Epithelial cell of proximal tubule (primary cell): ENCODE measurements at regions not wholly inside any gene's neighbourhood (a gene's known extent, or its start where the extent isn't known, plus 50 kb on each side); places are given as distances from the start of the nearest gene placed in this dataset.

Experiments
- DNase-seq: peaks from one replicate; pipeline ENCODE4 v3.0.0-alpha.2; 2011; ENCODE audit warnings: low read depth
- H3K4me3 ChIP-seq: 2 replicates; pipeline ENCODE4 v1.5.1; 2011; ENCODE audit warnings: low read depth, mild to moderate bottlenecking, low read length
- TF ChIP-seq, protein P1 (sequence below): conservative IDR thresholded peaks from 2 replicates; pipeline ENCODE4 v1.5.1; 2012; ENCODE audit warnings: low read depth, mild to moderate bottlenecking, low read length

DNA sequence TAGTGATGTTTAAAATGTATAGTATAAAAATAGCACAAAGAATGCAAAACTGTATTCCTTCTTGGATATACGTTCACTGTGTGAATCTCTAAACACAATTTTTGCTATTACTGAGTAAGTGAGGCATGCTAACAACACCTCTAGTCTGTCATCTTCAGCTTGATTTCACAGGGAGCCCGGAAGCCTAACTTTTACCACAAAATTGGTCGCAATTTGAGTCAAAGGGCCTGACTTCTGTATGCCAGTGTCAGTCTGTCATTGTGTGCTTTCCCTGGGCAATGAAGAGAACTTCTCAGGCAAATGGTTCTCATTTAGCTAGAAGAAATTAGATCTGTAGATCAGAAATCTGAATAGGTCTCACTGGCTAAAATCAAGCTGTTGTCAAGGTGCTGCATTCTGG lies 1059.5 kb downstream of the FAM181B start:
- TF ChIP-seq, protein P1, sequence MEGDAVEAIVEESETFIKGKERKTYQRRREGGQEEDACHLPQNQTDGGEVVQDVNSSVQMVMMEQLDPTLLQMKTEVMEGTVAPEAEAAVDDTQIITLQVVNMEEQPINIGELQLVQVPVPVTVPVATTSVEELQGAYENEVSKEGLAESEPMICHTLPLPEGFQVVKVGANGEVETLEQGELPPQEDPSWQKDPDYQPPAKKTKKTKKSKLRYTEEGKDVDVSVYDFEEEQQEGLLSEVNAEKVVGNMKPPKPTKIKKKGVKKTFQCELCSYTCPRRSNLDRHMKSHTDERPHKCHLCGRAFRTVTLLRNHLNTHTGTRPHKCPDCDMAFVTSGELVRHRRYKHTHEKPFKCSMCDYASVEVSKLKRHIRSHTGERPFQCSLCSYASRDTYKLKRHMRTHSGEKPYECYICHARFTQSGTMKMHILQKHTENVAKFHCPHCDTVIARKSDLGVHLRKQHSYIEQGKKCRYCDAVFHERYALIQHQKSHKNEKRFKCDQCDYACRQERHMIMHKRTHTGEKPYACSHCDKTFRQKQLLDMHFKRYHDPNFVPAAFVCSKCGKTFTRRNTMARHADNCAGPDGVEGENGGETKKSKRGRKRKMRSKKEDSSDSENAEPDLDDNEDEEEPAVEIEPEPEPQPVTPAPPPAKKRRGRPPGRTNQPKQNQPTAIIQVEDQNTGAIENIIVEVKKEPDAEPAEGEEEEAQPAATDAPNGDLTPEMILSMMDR: no peak
- no peak for DNase-seq
- H3K4me3 ChIP-seq: no peak overlapping the region

DNA sequence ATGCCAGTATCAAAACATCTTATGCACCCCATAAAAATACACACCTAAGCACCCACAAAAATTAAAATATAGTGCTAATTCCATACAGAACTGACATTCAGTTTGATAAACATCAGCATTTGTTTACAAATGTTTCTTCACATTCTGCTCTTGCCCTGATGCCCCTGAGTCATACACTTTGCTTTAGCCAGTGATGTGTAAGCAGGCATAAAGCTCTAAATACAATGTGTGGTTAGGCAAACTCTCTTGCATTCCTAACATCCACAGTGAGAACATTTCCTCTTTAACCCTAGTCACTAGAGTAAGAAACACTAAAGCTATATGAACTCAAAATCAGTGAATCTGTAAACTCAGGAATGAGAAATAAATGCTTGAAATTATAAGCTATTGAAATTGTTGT lies 1060.7 kb downstream of the FAM181B start:
- DNase-seq: no peak
- no peak overlapping the region for H3K4me3 ChIP-seq
- TF ChIP-seq, protein P1: no peak

DNA sequence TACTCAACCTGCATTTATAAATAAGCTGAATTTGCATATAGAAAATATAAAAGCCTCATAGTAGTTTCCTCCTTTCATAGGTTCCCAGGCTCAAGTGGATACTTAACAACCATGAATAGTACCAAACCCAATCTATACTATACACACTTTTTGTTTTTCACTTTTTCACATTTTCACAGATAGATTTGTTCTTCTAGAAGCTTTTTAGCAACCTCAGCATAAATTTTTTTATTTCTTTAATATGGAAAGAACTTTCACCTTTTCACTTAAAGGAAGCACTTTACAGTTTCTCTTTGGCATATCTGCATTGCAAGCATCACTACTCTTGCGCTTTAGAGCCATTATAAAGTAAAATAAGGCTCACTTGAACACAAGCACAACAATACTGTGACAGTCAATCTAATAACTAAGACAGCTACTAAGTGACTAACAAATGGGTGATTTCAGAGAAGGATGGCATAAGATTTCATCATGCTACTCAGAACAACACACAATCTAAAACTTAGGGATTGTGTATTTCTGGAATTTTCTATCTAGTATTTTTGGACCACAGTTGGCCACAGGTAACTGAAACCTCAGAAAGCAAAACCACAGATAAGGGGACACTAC lies 1063.6 kb downstream of the FAM181B start:
- TF ChIP-seq, protein P1: no peak
- no peak for DNase-seq
- no peak overlapping the region for H3K4me3 ChIP-seq

DNA sequence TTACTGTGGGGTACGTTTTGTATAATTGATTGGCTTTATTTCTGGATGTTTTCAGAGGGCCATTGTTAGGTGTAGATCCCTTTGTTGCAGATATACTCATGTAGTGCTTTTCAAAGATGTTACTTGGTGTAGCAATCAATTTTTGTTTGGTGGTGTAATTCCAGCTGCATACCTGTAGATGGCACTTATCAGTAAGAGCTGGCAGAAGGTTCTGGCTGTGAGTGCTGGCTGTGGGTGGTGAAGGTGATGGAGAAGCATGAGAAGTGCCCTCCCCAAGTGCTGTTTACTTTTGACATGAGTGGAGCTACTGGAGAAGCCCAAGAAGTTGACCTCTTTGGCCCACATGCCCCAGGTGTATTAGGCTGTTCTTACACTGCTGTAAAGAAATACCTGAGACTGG lies 1074.9 kb downstream of the FAM181B start:
- H3K4me3 ChIP-seq: no peak overlapping the region
- TF ChIP-seq, protein P1: peak; percentile 71
- DNase-seq: no peak

DNA sequence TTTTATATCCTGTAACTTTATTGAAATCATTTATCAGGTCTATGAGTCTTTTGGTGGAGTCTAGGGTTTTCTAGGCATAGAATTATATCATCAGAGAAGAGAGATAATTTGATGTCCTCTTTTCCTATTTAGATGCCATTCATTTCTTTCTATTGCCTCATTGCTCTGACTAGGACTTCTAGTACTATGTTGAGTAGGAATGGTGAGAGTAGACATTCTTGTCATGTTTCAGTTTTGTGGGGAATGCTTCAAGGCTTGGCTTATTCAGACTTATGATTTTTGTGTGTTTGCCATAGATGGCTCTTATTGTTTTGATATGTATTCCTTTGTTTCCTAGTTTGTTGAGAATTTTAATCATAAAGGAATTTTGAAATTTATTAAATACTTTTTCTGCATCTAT lies 1078.3 kb downstream of the FAM181B start:
- no peak overlapping the region for H3K4me3 ChIP-seq
- DNase-seq: no peak
- TF ChIP-seq, protein P1: no peak

DNA sequence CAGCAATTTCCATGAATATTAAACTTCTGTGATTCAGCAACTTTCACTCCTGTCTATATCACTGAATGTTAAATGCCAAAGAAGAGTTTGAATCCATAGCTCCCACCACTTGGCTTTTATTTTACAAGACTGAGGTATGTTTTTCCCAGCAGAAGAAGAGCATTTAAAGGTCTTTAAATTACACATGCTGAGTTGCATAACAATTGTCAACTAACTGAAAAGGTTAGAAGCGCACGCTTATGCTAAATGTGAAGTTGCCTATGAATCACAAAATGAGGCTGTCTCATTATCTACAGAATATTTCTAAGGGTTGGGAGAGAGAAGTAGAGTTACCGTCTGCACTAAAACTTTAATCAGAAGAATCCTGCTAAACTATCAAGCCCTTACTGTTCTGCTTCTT lies 1086.3 kb downstream of the FAM181B start:
- TF ChIP-seq, protein P1: no peak
- H3K4me3 ChIP-seq: no peak overlapping the region
- no peak for DNase-seq

DNA sequence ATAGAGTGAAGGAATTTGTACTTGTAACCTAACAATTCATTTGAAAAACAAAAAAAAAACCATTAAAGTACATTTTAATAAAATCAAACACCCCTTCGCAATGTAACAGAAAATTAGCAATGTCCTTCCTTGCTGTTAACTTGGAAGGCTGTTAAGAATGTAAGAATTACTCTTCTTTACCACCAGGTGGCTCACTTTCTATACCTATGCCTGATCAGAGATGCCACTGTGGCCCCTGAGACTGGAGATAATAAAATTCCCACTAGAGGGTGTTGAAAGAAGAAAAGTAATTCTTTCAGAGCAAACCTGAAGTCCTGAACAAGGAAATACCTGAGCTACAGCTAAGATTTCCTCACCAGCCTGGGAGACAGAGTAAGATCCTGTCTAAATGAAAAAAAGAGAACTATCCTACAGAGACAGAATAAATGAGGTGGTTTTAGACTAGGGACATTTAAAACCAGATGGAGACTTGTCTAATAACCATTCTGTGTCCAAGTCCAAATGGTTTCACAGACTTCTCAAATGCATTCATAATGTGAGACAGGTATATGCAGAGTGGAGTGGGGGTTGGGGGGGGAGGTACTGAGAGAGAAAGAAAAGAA lies 1089.3 kb downstream of the FAM181B start:
- TF ChIP-seq, protein P1: peak; percentile 77
- no peak overlapping the region for H3K4me3 ChIP-seq
- peak; percentile 9 for DNase-seq
